A673 (cell line): ENCODE measurements at regions not wholly inside any gene's neighbourhood (a gene's known extent, or its start where the extent isn't known, plus 50 kb on each side); places are given as distances from the start of the nearest gene placed in this dataset.

Experiments
- BruUV-seq: library from RNA; stranded (reverse); fragments of 400-500 nt; replicated peaks from 2 replicates; lab custom pipeline; 2021; lab: Mats Ljungman, UMichigan
- CTCF ChIA-PET: fragments of 300-600 bp; sonication (Branson Sonifier 250); formaldehyde crosslinking; loops from one replicate; lab custom pipeline; 2022; ENCODE audit warnings: antibody characterized with exemption; lab: Charles Lee
- POLR2A ChIA-PET: fragments of 300-600 bp; sonication (Branson Sonifier 250); formaldehyde crosslinking; loops from one replicate; lab custom pipeline; 2022; ENCODE audit warnings: antibody characterized with exemption; ENCODE audit not compliant: low non-redundant PET; lab: Charles Lee
- DNase-seq: peaks from one replicate; pipeline ENCODE4 v3.0.0-alpha.2; 2015; ENCODE audit warnings: low spot score
- H3K27ac ChIP-seq: fragments of 200-600 bp; sonication (generic); 2 replicates; pipeline ENCODE4 v1.5.1; 2016; ENCODE audit warnings: mixed run types, low read depth, mild to moderate bottlenecking, mixed read lengths, antibody characterized with exemption, low read length; ENCODE audit not compliant: poor library complexity, severe bottlenecking
- H3K27me3 ChIP-seq: fragments of 200-600 bp; sonication (generic); replicated peaks from 2 replicates; pipeline ENCODE4 v1.6.1; 2017; ENCODE audit warnings: mixed run types, low read depth, mild to moderate bottlenecking, mixed read lengths, antibody characterized with exemption, low read length; ENCODE audit not compliant: insufficient read depth, poor library complexity
- H3K36me3 ChIP-seq: fragments of 200-600 bp; sonication (generic); 2 replicates; pipeline ENCODE4 v1.6.1; 2016; ENCODE audit warnings: mixed run types, mild to moderate bottlenecking, mixed read lengths, antibody characterized with exemption, low read length; ENCODE audit not compliant: insufficient read depth, poor library complexity, severe bottlenecking
- H3K4me1 ChIP-seq: fragments of 200-600 bp; sonication (generic); 2 replicates; pipeline ENCODE4 v1.6.1; 2017; ENCODE audit warnings: mixed run types, mild to moderate bottlenecking, mixed read lengths, antibody characterized with exemption, low read length; ENCODE audit not compliant: insufficient read depth, poor library complexity, severe bottlenecking
- H3K4me3 ChIP-seq: fragments of 200-600 bp; sonication (generic); 2 replicates; pipeline ENCODE4 v1.5.1; 2016; ENCODE audit warnings: low read depth, mixed run types, mild to moderate bottlenecking, mixed read lengths, low read length; ENCODE audit not compliant: poor library complexity, severe bottlenecking
- H3K9me3 ChIP-seq: fragments of 200-600 bp; sonication (generic); 2 replicates; pipeline ENCODE4 v1.6.1; 2016; ENCODE audit warnings: mixed run types, low read depth, mild to moderate bottlenecking, mixed read lengths, antibody characterized with exemption, low read length; ENCODE audit not compliant: poor library complexity, severe bottlenecking
- EZH2 ChIP-seq: fragments of 200-600 bp; sonication (generic); IDR thresholded peaks from 2 replicates; pipeline ENCODE4 v1.6.1; 2017; ENCODE audit warnings: borderline replicate concordance, low read depth, mild to moderate bottlenecking, mixed read lengths, antibody characterized with exemption, low read length; ENCODE audit not compliant: poor library complexity, severe bottlenecking
- intact Hi-C: fragments of 100-400 bp; cut with micrococcal nuclease; formaldehyde crosslinking; loops from one replicate; pipeline ENCODE4 v1.10.0; 2022; ENCODE audit not compliant: unreplicated experiment
- TF ChIP-seq, protein P1 (sequence below): fragments of 300-800, 200-600 bp; sonication (generic); conservative IDR thresholded peaks from 2 replicates; pipeline ENCODE4 v1.5.1; 2017; ENCODE audit warnings: low read depth, mild to moderate bottlenecking, antibody characterized with exemption, low read length, moderate library complexity, mixed read lengths

DNA sequence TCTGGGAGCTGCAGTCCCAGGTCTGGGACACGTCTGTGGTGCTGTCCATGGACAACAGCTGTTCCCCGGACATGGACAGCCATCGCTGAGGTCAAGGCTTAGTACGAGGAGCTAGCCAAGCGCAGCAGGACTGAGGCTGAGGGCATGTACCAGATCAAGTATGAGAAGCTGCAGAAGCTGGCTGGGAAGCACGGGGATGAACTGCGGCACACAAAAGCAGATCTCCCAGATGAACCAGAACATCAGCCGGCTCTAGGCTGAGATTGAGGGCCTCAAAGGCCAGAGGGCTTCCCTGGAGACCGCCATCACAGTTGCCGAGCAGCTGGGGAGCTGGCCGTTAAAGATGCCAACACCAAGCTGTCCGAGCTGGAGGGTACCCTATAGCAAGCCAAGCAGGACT, 375.3 kb downstream of the SEC23A start:
- intact Hi-C loops = no loop called here
- CTCF ChIA-PET = no interaction called here
- no TSS peak for BruUV-seq
- Histone ChIP-seq H3K27me3 (no peaks in the 10 kb centered on the region), H3K36me3 (no peaks in the 10 kb centered on the region), H3K27ac (no peak overlapping the region), H3K4me3 (no peak overlapping the region), H3K9me3 (no peaks in the 10 kb centered on the region), H3K4me1 (no peaks in the 10 kb centered on the region)
- POLR2A ChIA-PET = no interaction called here
- no peak for DNase-seq
- no peak for TF ChIP-seq EZH2
- TF ChIP-seq, protein P1, sequence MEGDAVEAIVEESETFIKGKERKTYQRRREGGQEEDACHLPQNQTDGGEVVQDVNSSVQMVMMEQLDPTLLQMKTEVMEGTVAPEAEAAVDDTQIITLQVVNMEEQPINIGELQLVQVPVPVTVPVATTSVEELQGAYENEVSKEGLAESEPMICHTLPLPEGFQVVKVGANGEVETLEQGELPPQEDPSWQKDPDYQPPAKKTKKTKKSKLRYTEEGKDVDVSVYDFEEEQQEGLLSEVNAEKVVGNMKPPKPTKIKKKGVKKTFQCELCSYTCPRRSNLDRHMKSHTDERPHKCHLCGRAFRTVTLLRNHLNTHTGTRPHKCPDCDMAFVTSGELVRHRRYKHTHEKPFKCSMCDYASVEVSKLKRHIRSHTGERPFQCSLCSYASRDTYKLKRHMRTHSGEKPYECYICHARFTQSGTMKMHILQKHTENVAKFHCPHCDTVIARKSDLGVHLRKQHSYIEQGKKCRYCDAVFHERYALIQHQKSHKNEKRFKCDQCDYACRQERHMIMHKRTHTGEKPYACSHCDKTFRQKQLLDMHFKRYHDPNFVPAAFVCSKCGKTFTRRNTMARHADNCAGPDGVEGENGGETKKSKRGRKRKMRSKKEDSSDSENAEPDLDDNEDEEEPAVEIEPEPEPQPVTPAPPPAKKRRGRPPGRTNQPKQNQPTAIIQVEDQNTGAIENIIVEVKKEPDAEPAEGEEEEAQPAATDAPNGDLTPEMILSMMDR = no peak

DNA sequence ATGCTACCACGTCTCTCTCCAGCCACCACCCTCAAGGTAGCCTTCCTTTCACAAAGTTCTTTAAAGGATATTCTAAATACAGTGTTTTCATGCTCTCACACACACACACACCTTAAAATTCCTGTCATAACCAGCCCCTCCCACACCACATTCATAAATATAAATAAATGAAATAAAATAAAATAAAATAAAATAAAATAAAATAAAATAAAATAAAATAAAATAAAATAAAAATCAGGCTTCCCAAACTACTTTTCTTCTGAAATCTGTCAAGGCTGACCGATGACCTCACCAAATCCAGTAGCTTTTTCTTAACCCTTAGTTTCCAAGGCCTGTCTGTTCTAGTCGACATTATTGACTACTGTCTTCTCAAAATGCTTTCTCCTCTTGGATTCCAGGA, 378.4 kb downstream of the SEC23A start:
- ChIA-PET POLR2A (no interaction called here), CTCF (no interaction called here)
- Histone ChIP-seq H3K27me3 (no peaks in the 10 kb centered on the region), H3K36me3 (no peaks in the 10 kb centered on the region), H3K4me3 (no peak overlapping the region), H3K27ac (no peak overlapping the region), H3K4me1 (no peaks in the 10 kb centered on the region), H3K9me3 (no peaks in the 10 kb centered on the region)
- no peak for DNase-seq
- intact Hi-C loops = loop anchor here (5.0 kb wide), 3 partner anchors 197 to 822 kb away; no protein-coding TSS in a partner anchor
- BruUV-seq = no TSS peak
- TF ChIP-seq, protein P1 = no peak
- no peak for TF ChIP-seq EZH2

DNA sequence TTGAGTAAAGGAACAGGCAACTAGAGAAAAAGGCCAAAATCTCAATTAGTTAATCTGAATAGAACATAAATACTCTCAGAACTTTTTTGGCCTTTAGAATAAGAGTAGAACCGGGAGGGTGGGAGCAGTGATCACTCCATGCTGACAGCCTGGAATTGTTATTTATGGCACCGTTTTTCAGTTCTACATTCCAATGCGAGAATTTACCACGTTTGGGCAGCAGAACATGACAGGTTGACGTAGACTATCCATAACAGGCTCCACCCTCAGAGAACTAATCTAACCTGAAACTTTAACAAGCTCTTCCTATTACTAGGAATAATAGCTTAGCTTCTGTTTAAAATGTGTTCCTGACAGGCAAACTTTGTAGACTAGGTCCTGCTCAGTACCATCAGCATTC, 379.1 kb downstream of the SEC23A start:
- H3K4me3 ChIP-seq = no peak overlapping the region
- no peak overlapping the region for H3K27ac ChIP-seq
- no peaks in the 10 kb centered on the region for H3K9me3 ChIP-seq
- ChIA-PET POLR2A (no interaction called here), CTCF (interaction anchor here (0.7 kb wide), 1 partner anchor 697 kb away, joined by 3 read pairs; no protein-coding TSS in a partner anchor)
- BruUV-seq = no TSS peak
- no peaks in the 10 kb centered on the region for H3K27me3 ChIP-seq
- no peak for DNase-seq
- no peaks in the 10 kb centered on the region for H3K4me1 ChIP-seq
- TF ChIP-seq, protein P1 = no peak
- no peak for TF ChIP-seq EZH2
- intact Hi-C loops = loop anchor here (2.0 to 5.0 kb wide), 4 partner anchors 143 to 822 kb away; no protein-coding TSS in a partner anchor
- H3K36me3 ChIP-seq = no peaks in the 10 kb centered on the region
